Epithelial cell of proximal tubule (primary cell): ENCODE measurements at regions not wholly inside any gene's neighbourhood (a gene's known extent, or its start where the extent isn't known, plus 50 kb on each side); places are given as distances from the start of the nearest gene placed in this dataset.

Experiments used
- DNase-seq: peaks from one replicate; pipeline ENCODE4 v3.0.0-alpha.2; 2011; ENCODE audit warnings: low read depth
- H3K4me3 ChIP-seq: 2 replicates; pipeline ENCODE4 v1.5.1; 2011; ENCODE audit warnings: low read depth, mild to moderate bottlenecking, low read length
- TF ChIP-seq, protein P1 (sequence below): conservative IDR thresholded peaks from 2 replicates; pipeline ENCODE4 v1.5.1; 2012; ENCODE audit warnings: low read depth, mild to moderate bottlenecking, low read length

DNA sequence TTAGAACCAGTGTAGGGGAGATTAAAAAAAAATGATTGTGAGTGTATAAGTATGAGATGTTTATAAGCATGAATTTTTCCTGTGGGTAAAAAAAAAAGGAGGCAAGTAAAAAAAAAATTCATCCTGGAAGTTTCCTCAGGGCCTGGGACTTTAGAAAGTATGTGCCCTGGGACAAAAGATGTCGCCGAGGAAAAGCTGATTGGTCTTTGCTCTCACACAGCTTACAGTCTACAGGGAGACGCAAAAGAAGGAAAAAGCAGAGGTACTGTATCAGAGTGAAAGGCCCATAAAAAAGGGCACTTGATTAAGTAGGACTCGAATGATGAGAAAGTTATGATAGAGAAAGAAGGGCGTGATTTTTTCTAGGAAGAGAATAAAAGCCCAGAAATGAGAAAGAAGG, 501.4 kb upstream of the MEF2C start:
- TF ChIP-seq, protein P1, sequence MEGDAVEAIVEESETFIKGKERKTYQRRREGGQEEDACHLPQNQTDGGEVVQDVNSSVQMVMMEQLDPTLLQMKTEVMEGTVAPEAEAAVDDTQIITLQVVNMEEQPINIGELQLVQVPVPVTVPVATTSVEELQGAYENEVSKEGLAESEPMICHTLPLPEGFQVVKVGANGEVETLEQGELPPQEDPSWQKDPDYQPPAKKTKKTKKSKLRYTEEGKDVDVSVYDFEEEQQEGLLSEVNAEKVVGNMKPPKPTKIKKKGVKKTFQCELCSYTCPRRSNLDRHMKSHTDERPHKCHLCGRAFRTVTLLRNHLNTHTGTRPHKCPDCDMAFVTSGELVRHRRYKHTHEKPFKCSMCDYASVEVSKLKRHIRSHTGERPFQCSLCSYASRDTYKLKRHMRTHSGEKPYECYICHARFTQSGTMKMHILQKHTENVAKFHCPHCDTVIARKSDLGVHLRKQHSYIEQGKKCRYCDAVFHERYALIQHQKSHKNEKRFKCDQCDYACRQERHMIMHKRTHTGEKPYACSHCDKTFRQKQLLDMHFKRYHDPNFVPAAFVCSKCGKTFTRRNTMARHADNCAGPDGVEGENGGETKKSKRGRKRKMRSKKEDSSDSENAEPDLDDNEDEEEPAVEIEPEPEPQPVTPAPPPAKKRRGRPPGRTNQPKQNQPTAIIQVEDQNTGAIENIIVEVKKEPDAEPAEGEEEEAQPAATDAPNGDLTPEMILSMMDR: no peak
- no peak for DNase-seq
- no peak overlapping the region for H3K4me3 ChIP-seq

DNA sequence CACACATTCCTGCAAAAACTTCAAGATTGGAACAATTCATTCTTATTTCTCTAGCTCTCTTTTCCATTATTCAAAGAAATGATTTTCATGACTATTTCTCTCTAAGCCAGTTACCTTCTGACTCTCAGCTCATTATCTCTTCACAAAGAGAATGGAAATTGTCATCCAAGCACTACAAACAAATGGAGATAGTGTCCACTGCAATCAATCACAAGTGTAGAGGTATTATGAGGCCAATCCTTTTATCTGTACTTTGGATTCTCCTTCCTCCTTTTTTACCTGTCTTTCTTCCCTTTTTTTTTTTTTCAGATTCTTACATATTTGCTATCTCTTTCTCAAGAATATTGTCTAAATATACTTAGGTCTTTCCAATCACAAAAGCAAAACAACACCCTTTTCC, 497.7 kb upstream of the MEF2C start:
- TF ChIP-seq, protein P1: no peak
- DNase-seq: no peak
- H3K4me3 ChIP-seq: no peak overlapping the region

DNA sequence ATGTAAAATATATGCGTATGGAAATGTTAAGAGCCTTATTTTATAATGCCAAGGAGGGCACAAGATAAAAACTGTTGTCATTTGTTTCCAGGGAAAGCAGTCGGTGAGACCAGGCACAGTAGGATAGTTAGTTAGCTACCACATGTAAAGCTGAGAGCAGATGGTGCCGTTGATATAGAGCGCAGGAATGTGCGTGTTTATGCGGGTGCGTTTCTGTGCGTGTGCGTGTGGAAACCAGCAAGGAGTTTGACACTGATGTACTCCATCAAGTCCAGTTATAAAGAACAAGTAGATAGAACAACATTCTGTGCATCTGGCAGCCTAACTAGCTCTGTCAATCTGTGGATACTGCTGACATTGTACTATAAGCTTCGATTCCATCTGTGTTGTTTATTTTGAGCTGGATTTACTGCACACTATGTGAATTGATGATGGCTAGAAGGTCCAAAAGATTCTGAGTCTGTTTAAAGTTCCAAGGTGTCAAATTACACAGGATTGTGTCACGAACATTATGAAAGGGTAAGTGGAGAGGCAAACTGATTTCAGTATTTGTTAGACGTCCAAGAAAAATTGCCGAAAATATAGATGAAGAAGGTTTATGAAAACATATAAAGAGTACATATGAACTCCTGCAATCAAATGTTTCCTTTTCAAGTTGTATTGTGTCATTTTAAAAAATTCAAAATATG, 494.9 kb upstream of the MEF2C start:
- TF ChIP-seq, protein P1: no peak
- no peak overlapping the region for H3K4me3 ChIP-seq
- DNase-seq: no peak

DNA sequence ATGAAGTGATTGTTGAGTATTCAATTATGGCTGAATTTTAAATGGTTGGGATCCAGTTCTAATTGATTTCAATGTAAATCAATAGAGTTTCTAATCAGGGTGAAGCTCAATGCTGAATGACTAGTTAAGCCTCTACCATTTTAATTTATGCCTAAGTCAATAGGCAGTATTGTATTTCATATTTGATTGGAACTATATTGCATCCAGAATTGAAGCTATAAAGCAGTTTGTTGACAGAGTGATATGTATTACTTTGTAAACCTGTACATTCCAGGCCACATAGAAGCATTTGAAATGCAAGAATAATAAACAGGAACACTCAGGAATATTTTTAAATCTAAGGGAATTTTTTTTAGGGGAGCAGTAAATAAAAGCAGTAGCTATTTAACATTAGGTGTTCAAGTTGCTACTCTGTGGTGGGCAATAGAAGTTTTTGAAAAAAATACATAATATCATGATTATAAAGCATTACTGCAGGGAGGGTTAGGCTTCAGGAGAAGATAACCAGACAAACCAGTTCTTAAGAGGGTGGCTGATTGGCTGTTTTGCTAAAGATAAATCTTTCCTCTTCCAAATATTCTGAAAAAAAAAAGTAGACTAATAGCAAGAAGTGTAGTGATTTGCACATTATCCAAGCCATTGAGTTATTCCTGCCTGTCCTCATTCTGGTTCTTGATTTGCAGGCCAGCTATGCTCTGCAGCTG, 492.0 kb upstream of the MEF2C start:
- no peak for DNase-seq
- TF ChIP-seq, protein P1: no peak
- no peak overlapping the region for H3K4me3 ChIP-seq

DNA sequence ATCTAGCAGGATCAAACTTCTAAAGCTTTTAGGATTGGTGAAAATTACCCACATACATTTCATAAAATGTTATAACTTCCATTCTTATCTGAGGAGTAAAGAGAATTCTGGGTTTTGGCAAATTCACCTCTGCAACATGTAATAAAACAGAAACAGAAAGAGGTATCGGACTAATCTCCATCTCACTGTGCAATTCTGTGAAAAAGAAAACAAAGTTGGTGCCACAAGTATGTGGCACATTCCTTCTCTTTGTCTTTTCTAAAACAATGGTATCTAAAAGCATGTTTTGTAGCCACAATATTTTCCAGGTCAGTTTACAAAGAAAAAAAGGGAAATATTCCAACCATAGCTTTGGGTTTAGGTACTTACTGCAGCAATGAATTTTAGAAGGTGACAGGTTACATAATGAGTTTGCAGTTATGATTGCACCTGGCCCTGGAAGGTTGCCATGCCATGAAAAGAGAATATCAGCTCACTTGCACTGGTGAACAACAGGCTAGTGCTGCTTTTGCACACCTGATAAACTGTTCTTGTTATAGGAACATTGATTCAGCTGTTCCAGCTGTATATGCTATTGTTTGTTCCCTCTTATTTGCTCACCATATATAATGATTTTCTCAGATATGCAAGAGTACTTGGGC, 491.3 kb upstream of the MEF2C start:
- TF ChIP-seq, protein P1: no peak
- no peak overlapping the region for H3K4me3 ChIP-seq
- DNase-seq: no peak

DNA sequence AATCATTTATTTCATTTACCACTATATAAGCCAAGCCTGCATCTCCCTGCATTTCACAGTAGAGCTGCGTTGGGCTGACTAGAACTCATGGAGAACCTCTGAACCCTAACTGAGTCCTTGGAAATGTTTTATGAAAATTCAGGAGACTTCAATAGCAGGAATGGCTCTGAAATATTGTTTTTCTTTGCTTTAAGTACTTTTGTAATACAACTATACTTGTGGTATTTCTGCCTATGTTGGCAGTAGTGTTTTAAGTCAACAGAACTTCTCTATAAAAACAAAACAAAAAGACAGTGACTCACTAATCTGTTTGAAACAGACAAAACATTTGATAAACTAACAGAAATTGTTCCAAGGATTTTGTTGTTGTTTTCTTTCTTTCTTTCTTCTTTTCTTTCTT, 489.2 kb upstream of the MEF2C start:
- DNase-seq: no peak
- TF ChIP-seq, protein P1: no peak
- H3K4me3 ChIP-seq: no peak overlapping the region

DNA sequence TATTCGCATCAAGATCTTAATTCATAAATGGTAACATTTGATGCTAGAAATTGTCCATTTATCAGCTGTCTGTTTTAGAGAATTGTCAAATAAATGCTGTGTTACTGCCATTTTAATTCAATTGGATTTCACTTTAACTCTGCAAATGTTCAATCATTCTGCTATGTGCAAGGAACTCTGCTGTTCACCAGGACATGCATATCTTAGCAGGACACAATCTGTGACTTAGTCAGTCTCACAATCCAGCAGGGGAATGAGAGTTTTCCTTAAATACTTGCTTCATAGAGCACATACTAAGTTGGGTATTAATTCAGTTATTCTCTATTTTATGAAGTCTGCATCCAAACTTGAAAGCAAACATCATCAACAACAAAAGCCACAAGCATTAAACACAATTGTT, 488.7 kb upstream of the MEF2C start:
- DNase-seq: no peak
- H3K4me3 ChIP-seq: no peak overlapping the region
- TF ChIP-seq, protein P1: no peak
